Renal cortical epithelial cell (primary cell): ENCODE measurements at regions not wholly inside any gene's neighbourhood (a gene's known extent, or its start where the extent isn't known, plus 50 kb on each side); places are given as distances from the start of the nearest gene placed in this dataset.

ENCODE experiments used
- DNase-seq: peaks from one replicate; pipeline ENCODE4 v3.0.0-alpha.2; 2011; ENCODE audit warnings: low read depth

DNA sequence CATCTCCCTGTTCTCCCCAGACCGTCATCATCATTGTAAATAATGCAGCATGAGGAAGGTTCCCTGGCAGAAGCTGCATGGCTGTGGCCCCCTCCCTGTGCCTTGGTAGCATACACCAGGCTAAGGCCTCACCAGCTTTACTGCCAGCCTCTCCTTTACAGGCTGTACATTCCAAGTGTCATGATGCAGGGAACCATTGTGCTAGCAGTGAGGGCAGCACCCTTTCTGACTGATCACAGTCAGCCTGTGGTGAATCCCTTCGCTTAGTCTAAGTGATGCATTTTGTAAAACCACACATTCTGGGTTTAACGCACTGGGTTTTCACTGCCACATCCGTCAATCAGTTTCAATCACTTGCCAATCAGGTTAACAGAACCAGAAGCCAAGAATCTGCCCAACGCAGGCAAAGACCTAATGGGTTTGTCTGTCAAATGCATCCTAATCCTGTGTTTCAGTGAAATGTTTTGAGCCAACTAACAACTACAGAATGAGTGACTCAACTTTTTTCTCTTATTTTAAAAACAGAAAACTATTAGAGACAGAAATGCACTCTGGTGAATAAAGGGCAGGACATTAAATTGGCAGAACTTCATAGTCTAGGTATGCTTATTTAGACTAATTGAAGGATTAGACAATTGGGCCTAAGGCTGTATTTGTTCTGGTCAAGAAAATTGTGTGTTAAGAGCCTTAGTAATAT lies 225.9 kb upstream of the DPH6 start:
- no peak for DNase-seq

DNA sequence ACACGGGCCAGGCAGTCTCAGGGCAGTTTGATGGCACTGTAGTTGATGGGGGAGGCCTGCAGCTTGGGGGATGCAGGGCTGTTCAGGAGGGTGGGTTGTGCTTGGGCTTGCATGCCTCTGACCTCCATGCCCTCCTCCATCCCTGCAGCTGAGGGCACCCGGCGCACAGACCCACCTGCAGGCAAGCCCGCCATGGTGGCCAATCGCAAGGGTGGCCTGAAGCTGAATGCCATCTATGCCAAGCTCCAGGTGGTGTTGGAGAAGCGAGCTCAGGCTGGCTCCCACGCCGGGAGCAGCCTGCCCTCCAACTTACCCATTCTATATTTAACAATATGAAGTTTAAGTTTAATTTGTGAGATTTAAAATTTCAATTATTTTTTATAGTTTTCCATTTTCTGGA lies 228.7 kb upstream of the DPH6 start:
- DNase-seq = no peak

DNA sequence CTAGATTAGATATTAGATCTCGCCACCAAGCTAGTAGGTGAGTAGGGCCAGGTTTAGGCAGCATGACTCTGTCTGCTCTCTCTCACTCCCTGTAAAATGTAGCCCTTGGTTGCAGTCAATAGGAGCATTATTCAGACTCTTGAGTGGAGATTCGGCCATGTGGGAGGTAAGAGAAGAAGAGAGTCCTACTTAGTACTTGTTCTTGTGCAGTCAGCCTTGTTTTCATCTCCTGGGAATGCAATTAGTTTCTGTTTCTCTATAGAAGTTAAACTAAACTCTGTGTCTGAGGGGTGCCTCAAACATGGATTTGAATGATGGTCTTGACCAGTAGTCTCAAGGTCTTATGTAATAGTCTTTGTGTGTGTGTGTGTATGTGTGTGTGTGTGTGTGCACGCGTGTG lies 229.5 kb upstream of the DPH6 start:
- DNase-seq = no peak

DNA sequence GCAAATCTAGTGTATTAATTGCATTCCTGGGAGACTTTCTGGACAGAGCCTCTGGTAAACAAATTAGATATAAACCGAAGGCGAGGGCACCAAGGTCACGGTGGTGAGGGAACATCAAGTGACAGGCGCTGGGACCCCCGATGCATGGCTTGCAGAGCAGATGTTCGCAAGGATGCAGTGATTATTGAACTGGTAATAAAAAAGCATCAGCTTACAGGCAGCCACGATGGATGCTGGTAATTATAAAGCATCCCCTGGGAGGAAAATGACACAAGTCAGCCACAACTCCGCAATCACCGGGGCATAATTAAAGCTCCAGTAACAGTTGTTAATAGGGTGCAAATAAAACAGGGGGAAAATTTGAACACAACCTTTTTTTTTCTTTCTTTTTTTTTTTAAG lies 231.1 kb upstream of the DPH6 start:
- no peak for DNase-seq

DNA sequence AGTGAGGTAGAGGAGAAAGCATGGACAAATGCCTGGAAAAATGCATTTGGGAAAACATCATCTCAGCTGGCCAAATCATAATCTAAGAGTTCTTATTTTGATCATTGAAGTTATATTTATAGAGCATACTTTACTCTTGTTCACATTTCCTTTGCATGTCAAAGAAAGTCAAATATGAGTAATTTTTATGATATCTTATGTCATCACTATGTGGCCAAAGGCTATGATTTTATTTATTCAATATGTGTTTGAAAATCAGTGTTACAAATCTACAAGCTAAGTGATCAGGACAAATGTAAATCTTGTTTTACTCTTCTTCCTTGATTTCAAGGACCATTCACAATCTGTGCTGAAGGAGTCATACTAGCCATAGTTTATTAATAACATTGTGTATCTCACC lies 237.2 kb upstream of the DPH6 start:
- no peak for DNase-seq

DNA sequence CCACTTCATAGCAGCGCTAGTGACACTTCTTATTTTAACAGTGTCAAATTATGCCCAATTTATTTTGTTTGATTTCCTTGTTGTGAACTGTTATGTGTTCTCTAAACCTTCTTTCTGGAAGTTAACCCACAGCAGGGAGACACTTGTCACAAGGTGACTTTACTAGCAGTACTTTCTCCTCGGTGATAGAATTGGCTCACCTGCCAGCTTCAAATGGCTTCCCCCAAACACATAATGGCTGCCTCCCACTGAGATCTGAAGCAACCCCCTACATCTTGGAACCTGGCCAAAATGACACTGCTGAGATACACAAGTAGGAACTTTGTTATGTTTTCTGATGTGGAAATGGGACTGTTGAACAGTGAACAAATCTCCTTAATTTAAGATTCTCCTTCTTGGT lies 238.8 kb upstream of the DPH6 start:
- DNase-seq = peak; percentile 15

DNA sequence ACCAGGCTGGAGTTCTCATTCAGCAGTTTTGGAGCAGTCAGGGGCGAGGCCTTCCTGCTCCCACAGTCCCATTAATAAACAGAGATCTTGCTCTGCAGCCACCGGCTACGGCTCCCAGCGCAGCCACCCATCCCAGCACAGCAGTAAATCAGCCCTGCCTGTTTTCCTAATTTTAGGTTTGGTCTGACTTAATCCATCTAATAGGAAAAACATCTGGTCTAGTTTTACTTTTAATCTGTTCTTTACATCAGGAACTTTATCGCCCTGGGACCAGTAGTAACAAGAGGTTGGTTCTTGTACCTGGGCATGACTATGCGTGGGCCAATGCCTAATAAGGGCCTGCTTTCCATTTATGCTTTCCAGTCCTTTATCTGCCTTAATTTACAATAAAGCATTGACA lies 264.0 kb upstream of the DPH6 start:
- DNase-seq = no peak

DNA sequence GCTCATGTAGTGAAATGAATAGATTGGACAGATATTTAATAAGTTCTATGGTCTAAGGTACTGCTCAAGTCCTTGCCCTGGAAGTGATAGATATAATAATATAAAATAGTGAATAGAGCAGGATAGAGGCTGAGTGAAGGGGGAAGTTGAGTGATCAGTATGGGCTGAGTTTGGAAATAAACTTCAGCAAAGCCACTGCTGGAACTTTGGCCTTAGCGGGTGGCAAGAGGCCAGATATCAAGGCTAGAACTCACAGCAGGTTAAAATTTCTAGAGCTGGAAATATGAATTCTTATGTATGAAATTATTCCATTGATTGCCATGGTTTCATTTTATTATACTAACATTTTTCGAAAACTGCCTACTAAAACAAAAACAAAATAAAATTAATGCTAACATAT lies 267.6 kb upstream of the DPH6 start:
- DNase-seq = no peak

DNA sequence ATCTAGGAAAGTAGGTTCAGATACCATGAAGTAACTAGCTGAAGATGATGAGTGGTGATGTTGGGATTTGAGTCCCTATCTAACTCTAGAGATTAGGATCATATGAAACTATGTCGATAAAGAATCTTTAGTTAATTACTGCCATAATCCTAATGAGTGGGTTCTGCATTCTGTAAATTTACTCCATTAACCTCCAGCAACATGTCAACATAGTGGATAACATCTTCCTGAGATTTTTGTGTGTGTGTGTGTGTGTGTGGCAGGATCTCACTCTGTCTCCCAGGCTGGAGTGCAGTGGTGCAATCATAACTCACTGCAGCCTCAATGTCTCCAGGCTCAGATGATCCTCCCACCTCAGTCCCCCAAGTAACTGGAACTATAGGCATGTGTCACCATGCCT lies 272.9 kb upstream of the DPH6 start:
- DNase-seq = no peak

DNA sequence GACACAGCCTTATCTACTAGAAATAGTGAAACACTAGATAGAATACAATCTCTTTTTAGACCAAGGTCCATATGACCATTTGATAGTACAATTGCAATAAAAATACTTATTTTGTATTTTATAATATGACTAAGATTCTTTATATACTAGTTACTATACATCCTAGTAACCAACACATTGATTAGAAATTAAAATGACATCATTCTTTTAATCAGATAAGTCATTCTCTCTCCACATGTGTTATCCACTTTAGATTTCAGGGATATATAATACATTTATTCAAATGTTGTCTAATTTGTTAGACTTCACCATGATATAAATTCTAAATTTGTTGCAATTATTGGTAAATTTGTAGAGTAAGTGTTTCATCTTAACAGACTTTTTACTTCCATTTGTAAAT lies 276.2 kb upstream of the DPH6 start:
- no peak for DNase-seq

DNA sequence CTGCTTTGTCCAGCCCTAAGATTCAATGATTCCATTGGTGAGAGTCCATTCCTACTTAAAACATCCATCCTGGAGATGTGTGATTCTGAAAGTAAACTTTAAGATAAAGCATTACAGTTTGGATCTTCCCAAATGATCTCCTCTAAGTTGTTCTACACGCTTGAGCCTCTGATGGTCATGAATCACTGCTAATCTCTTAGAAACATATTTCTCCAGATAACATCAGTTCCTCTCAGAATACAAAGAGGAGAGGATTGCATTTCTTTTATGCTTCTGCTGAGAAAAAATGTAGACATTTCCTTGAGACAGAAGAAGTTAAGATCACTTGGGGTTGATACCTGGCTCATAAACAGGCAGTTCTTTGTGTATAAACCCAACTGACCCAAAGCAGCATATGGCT lies 281.2 kb upstream of the DPH6 start:
- peak; percentile 1 for DNase-seq

DNA sequence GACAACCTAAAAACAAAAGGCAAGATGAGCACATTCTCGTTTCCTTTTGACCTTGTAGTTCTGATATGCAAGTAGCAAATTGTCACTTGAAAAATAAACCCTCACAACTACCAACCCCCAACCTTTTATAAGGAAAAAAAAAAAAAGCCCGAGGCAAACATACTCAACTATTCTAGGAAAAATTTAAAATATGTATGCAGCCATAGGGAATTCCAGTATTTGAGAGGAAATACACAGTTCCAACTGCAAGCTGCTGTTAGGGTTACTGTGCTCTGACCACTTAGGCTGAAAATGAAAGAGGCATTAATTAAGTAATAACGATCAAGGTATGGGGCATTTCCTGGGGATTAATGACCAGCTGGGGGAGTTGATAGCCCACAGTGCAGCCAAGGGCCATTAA lies 281.9 kb upstream of the DPH6 start:
- no peak for DNase-seq

DNA sequence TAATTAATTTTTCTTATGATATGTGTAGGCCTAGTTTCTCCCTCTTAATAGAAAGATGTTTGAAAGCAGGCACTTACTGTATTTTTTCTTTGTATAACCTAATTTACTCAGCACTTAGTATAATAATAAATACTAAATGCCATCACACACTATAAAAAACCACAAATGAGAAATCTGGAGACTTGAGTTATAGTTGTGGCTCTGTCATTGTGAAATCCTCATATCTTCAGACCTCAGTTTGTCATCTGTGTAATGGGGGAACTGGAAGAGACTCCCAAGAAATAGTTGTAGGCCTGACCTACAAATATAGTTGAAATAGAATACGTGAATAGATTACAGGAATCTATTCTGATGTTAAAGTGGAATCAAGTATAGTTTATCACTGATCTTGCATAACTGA lies 287.6 kb upstream of the DPH6 start:
- DNase-seq = no peak

DNA sequence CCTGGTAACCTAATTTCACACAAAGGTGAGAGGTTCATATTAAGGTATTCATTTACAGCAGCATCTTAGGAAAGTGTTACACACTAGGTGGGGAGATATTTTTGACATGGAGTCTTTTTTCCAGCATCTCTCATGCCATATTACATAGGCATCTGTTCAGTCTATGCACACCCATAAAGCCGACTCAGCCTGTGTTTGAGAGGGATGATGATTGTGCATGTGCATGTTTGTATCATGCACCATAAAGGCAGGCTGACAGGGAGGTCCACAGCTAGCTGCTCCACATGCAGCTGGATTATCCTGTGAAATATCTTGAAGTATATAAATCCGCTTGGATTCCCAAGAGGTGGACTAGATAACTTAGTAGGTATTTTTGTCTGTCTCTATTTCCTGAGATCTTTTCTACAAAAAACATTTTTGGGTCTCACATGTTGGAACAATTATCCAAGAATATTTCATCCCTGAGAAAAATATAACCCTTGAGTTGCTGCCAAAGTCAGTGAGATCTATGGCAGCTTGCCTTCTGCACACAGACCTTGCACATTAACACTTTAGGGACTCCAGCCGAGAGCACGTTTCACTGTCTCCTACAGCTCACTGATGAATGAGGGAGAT lies 288.4 kb upstream of the DPH6 start:
- DNase-seq = no peak

DNA sequence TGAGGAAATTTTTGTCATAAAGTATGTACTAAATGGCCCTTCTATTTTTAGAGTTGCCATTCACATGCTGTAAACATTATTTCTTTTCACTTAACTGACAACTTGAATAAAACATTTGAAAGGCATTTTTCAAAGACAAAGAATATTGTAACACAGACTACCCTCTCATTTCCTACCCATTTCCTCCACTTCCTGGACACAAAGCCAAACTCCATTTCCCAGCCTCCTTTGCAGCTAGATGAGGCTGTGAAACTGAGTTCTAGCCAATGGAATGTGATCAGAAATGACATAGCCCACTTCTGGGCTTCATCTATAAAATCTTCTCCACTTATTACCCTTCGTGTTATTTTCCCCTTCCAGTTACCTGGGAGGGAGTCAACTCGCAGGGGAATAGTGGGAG lies 288.9 kb upstream of the DPH6 start:
- no peak for DNase-seq

DNA sequence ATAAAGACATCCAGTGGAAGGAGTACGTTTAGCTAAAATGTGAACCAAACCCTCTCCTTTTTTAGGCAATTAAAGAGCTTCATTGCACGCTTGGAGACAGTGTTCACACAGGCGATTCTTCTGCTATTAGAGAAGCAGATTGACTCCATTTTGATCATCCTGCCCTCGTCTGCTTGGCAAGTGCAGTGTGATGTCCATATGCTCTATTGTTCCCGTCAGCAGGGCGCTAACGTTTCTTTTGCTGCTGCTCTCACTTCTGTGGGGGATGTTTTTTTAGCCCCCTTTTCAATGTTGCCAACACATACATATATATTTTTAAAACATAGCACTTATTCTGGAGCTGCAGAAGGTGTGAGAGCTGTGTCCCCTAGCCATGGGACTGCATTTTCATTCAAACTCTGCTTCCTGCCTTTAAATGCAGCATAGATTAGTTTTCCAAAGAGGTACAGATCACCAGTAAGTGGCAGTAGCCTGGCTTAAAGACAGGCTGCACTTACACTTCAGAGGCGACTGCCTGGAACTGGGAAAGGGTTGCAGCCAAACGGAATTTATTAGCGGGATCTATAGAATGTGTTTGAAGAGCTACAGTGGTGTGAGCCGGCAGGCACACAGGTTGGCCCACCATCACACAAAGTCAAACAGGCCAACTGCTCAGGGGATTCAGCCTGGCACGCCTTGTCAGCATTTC lies 292.6 kb upstream of the DPH6 start:
- no peak for DNase-seq

DNA sequence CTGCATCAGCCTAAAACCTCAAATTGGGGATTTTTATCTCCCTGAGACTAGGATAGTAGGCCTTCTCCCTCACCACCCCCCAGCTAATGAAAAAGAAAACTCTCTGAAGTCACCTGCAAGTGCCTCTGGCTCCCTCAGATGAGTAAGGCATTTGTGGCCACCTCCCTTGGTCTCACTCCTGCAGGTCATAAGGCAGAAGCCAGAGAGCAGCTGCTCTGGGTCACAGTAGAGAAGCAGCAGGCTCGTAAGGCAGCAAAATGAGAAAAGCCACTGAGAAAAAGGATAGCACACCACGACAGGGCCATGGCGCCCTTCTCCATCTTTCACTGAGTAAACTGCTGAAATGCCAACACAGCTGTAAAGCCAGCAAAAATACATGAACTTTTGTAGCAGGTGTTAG lies 296.7 kb upstream of the DPH6 start:
- DNase-seq = no peak

DNA sequence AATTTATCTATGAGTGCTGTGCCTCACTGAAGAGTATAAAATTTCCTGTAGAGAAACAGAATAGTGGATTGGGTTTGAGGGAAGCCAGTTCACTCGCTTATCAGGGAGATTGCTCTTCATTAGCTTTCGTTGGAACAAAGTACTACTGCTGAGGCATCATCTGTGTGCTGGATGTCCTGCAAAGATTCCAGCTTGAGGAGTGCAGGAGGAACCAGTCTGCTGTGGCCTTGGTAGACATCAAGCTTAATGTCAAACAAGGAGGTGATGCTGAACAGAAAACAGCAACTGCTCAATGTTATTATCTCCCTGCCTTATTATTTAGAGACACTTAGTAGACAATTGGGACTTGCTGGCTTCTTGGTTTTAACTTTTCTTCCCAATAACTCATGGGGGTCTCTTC lies 297.5 kb upstream of the DPH6 start:
- no peak for DNase-seq

DNA sequence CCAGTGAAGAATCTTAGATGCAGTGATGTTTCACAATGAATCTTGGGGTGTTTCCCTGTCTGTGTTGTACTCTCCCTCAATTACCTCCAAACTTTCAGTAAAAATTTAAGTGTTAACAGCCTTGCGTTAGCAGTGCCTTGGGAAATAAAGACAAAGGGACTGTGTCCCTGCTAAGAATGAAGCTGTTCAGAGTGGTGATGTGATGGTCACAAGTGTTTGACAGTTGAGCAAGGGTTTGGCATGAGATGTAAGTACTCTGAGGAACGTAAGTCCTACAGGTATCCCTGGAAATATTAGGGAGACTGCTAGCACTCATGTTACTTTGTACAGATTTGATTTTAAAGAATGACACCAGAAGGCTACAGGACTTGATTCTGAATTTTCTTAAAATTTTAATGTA lies 304.3 kb upstream of the DPH6 start:
- no peak for DNase-seq

DNA sequence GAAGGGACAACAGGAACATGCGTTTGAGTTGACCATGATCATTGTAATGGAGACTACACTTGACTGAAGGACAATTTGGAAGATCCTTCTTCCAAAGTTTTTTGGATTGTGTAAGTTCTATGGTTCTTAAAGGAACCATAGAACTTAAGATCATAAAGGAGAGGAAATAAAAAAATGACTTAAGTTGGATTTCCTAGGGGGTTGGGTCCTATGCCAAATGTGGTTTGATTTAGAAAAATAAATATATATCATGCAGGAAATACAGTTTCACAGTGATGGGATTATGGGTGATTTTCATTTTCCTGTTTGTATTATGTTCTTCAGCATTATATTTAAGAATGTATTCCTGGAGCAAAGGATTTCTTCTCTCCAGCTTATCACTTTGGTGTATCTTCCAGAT lies 305.5 kb upstream of the DPH6 start:
- no peak for DNase-seq

DNA sequence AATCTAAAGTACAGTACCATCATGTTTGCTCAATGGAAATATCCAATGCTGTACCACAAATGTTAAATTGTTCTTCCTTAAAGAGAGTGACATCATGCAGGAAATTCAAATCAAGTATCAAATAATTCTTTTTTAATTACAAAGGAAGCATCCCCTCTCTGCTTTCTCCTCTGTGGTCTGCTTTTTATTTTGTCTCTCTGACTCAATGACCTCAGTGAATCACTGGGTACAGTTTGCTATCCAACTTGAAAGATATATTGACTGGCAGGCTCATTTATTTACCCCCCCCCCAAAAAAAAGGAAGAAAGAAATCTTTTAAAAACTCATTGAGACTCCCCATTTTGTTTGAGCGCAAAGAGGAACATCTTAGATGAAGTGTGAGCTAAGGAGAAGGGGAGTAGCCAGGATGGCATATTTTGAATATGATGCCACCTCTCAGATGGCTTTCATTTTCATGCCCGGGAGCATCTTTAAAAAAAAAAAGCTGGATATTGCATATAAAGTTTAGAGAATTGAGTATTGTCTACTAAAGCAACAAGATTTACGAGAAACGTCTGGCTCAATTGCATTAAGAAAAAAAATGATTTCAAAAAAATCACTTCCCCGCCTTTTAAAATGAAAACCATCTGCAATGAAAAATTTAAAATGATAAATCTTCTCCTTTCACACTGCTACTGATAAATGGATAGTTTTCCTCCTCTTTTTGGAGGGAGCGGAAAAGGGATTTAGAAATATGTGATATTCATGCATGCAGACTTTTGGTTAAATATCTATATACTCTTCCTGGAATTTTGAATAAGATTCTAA lies 307.1 kb upstream of the DPH6 start:
- DNase-seq = no peak

DNA sequence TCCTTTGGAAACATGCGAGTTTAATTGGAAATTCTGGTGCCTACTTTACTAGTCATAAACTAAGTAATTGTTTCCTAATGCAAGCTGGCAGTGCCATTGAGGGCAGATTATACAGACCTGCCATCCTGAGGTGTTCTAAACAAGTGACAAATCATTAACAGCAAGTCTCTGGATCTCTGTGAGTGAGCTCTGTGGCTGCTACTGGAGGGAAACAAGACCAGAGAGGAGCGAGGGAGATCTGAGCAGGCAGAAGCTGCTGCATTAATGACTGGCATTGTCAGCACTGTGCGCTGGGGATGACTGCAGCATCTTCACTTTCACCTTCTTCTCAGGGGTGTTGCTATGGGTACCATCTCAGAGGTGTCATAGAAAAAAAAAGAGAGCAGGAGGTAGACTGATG lies 308.4 kb upstream of the DPH6 start:
- DNase-seq = peak; percentile 30
